Vagina (tissue), 2 donors: ENCODE measurements at regions not wholly inside any gene's neighbourhood (a gene's known extent, or its start where the extent isn't known, plus 50 kb on each side); places are given as distances from the start of the nearest gene placed in this dataset.

Experiments
- DNase-seq, 2 donors: peaks; one replicate each; pipeline ENCODE4 v3.0.0-alpha.2; 2017; ENCODE audit errors: extremely low spot score in 2 of 2
- H3K27ac ChIP-seq: fragments of 200-600 bp; sonication (generic); one replicate; pipeline ENCODE4 v1.5.1; 2019
- H3K27me3 ChIP-seq: fragments of 200-600 bp; sonication (generic); one replicate; pipeline ENCODE4 v1.5.1; 2019
- H3K36me3 ChIP-seq, 2 donors: fragments of 200-600 bp; sonication (generic); one replicate each; pipeline ENCODE4 v1.5.1; 2017 to 2019
- H3K4me1 ChIP-seq: fragments of 200-600 bp; sonication (generic); one replicate; pipeline ENCODE4 v1.5.1; 2019
- H3K4me3 ChIP-seq, 2 donors: fragments of 200-600 bp; sonication (generic); 1 replicate in 1 of 2; 2 replicates in 1 of 2; pipeline ENCODE4 v1.5.1; 2016 to 2019
- H3K9me3 ChIP-seq: fragments of 200-600 bp; sonication (generic); one replicate; pipeline ENCODE4 v1.5.1; 2019
- CTCF ChIP-seq, 3 experiments: fragments of 450-650 bp in 2 of 3; fragments of 200-600 bp in 1 of 3; sonication (generic) in 1 of 3; IDR thresholded peaks; one replicate each; pipeline ENCODE4 v1.5.1; 2017 to 2019; ENCODE audit warnings: antibody characterized with exemption in 3 of 3, mild to moderate bottlenecking in 2 of 3, moderate library complexity in 2 of 3
- POLR2A ChIP-seq, 2 donors: fragments of 450-650 bp; IDR thresholded peaks; one replicate each; pipeline ENCODE4 v1.6.1; 2017; ENCODE audit warnings: antibody characterized with exemption in 2 of 2, mild to moderate bottlenecking in 2 of 2, moderate library complexity in 2 of 2
- POLR2AphosphoS5 ChIP-seq, 2 donors: sonication (generic); formaldehyde crosslinking; IDR thresholded peaks; one replicate each; pipeline ENCODE4 v1.9.0; 2017; ENCODE audit warnings: antibody characterized with exemption in 2 of 2, mild to moderate bottlenecking in 2 of 2, low read depth in 1 of 2; ENCODE audit not compliant: insufficient read depth in 1 of 2
- intact Hi-C: fragments of 100-400 bp; cut with DNase I; formaldehyde crosslinking; loops from one replicate; pipeline ENCODE4 v1.15.1; 2023

- Histone ChIP-seq H3K27me3 (no peaks in the 10 kb centered on the region), H3K9me3 (no peaks in the 10 kb centered on the region), H3K4me1 (no peaks in the 10 kb centered on the region), H3K4me3 (no peak overlapping the region), H3K27ac (no peak overlapping the region), H3K36me3 (no peaks in the 10 kb centered on the region)
- intact Hi-C loops, result no loop called here
- TF ChIP-seq POLR2AphosphoS5 (IDR thresholded peaks at IDR 0.05; ENCODE audit: insufficient read depth in 1 of 2, low read depth in 1 of 2), result no peak
- TF ChIP-seq CTCF (IDR thresholded peaks at IDR 0.05), result no peak
- TF ChIP-seq POLR2A (IDR thresholded peaks at IDR 0.05), result no peak
- no peak for DNase-seq
Measured at GRCh38 chr5:2149195-2149539, 266.4 kb upstream of the IRX4 start.

DNA sequence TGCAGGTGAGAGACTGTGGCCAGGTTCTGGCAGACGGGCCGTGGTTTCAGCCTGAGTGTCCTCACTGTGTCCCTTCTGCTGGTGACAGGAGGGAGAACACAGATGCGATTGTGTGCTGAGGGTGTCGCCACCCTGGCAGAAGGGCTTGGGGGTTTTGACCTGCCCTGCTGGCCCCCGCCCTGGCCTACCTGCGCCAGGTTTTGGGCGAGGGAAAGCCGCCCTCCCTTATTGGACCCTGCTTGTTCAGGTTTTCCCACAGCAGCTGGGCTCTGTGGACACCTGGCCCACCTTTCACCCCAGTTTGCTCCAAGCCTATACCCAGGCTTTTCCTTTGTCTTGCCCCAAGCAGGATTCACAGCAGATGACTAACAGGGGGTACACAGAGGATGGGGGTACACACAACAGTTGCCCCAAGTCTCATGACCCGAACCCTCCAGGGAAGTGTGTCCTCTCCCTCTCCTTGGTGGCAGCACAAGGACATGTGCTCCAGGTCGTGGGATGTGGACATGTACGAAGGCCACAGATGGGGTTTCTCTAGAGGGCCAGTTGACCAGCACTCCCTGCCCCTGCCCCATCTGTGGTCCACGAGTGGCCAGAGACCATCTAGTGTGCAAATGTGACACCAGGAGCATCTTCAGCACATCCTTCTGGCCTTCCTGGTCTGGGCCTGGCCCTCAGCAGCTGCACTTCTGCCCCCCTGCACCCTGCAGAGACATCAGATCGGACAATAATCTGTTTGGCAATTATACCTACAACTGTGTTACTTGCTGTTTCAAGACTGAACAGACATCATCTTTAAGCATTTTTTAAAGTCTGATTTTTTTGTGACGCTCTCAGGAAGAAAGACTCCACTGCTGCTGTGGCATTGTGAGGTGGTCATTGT lies 265.8 kb upstream of the IRX4 start:
- H3K27me3 ChIP-seq, result no peaks in the 10 kb centered on the region
- no peaks in the 10 kb centered on the region for H3K36me3 ChIP-seq
- H3K9me3 ChIP-seq, result no peaks in the 10 kb centered on the region
- TF ChIP-seq CTCF (IDR thresholded peaks at IDR 0.05), result no peak
- no peak for TF ChIP-seq POLR2AphosphoS5 (IDR thresholded peaks at IDR 0.05; ENCODE audit: insufficient read depth in 1 of 2, low read depth in 1 of 2)
- no peak for TF ChIP-seq POLR2A (IDR thresholded peaks at IDR 0.05)
- H3K4me3 ChIP-seq, result no peak overlapping the region
- no peaks in the 10 kb centered on the region for H3K4me1 ChIP-seq
- no peak for DNase-seq
- intact Hi-C loops, result no loop called here
- no peak overlapping the region for H3K27ac ChIP-seq

DNA sequence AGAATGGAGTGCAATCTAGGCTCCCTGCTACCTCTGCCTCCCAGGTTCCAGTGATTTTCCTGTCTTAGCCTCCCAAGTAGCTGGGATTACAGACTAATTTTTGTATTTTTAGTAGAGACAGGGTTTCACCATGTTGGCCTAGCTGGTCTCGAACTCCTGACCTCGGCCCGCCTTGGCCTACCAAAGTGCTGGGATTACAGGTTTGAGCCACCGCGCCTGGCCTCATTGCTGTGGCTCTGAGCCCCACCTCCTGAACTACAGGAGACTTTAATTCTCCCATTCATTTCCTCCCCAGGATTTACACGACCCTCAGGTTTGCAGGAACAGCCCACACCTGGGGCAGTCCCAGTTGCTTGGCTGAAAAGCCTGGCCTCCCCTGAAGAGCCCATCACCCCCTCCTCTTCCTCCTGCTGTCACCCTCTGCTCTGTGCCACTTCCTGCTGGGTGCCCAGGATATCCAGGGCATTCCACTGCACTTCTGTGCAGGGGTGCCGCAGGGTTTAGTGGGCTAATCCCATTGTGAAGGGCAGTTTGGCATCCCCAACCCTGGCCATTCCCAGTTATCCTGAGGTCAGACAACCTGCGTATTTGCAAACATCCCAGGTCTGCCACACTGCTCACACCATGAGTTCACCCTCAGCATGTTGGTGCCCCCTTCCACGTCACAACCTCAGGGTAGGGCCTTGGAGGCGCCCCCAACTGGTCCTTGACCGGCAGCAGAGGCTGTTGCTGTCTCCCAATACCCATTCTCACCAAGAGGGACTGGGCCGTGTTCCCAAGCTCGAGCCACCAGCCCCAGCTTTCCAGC lies 265.0 kb upstream of the IRX4 start:
- H3K27ac ChIP-seq, result no peak overlapping the region
- no peaks in the 10 kb centered on the region for H3K27me3 ChIP-seq
- no peak for DNase-seq
- no peak for TF ChIP-seq POLR2AphosphoS5 (IDR thresholded peaks at IDR 0.05; ENCODE audit: insufficient read depth in 1 of 2, low read depth in 1 of 2)
- no peak for TF ChIP-seq POLR2A (IDR thresholded peaks at IDR 0.05)
- TF ChIP-seq CTCF (IDR thresholded peaks at IDR 0.05), result no peak
- H3K9me3 ChIP-seq, result no peaks in the 10 kb centered on the region
- H3K36me3 ChIP-seq, result no peaks in the 10 kb centered on the region
- H3K4me1 ChIP-seq, result no peaks in the 10 kb centered on the region
- H3K4me3 ChIP-seq, result no peak overlapping the region
- intact Hi-C loops, result no loop called here

DNA sequence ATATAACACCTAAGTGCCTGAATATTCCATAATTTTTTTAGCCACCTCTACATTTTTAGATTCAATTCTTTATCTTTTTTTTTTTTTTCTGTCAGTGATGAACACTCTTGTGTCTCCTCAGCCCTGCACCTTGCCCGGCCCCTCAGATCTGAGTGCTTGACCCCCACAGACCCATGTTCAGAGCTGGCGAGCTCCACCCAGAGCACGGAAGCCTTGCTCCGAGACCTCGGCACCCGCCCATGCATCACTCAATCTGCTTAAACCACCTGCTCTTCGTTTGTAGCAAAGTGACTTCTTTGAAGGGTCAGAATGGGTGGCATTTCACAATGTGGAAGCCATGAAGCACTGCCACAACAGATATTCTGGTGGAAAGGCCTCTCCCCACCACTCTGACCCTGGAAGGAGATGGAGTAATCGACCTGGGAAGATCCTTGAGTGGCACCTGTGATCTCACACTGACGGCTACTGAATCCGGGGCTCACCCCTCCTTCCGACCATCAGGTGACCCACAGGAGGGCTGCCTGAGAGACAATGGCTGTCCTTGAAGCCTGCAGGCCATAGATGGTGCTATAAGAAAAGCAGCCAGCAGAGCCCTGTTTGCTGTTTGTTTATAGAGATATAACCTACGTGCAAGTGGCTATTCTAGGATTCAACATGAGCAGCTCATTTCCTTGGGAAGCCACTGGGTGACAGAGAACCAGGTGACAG lies 261.1 kb upstream of the IRX4 start:
- H3K9me3 ChIP-seq, result no peaks in the 10 kb centered on the region
- no peak for DNase-seq
- TF ChIP-seq CTCF (IDR thresholded peaks at IDR 0.05), result no peak
- no peak for TF ChIP-seq POLR2AphosphoS5 (IDR thresholded peaks at IDR 0.05; ENCODE audit: insufficient read depth in 1 of 2, low read depth in 1 of 2)
- no peak for TF ChIP-seq POLR2A (IDR thresholded peaks at IDR 0.05)
- no peaks in the 10 kb centered on the region for H3K36me3 ChIP-seq
- H3K27ac ChIP-seq, result no peak overlapping the region
- intact Hi-C loops, result no loop called here
- no peaks in the 10 kb centered on the region for H3K27me3 ChIP-seq
- no peak overlapping the region for H3K4me3 ChIP-seq
- H3K4me1 ChIP-seq, result no peaks in the 10 kb centered on the region
